Tibial nerve (tissue), 4 donors: ENCODE measurements at regions not wholly inside any gene's neighbourhood (a gene's known extent, or its start where the extent isn't known, plus 50 kb on each side); places are given as distances from the start of the nearest gene placed in this dataset.
A peak's percentile ranks its signal among the peaks of the same experiment; 100 is the strongest.

Source experiments
- DNase-seq, 2 donors: peaks; one replicate each; pipeline ENCODE4 v3.0.0-alpha.2; 2019; ENCODE audit warnings: low spot score in 2 of 2
- H3K27ac ChIP-seq, 4 donors: fragments of 200-600 bp; sonication (generic) in 3 of 4; one replicate each; pipeline ENCODE4 v1.5.1; 2017 to 2019; ENCODE audit warnings: mild to moderate bottlenecking in 1 of 4
- H3K27me3 ChIP-seq, 2 donors: fragments of 200-600 bp; sonication (generic) in 1 of 2; one replicate each; pipeline versions ENCODE4 v1.5.1 to v1.6.0; 2017 to 2019
- H3K36me3 ChIP-seq, 3 donors: fragments of 200-600 bp; sonication (generic); one replicate each; pipeline ENCODE4 v1.5.1; 2018 to 2019
- H3K4me1 ChIP-seq, 4 donors: fragments of 200-600 bp; sonication (generic) in 3 of 4; one replicate each; pipeline ENCODE4 v1.5.1; 2017 to 2019
- H3K4me3 ChIP-seq, 4 donors: fragments of 200-600 bp; sonication (generic) in 3 of 4; one replicate each; pipeline ENCODE4 v1.5.1; 2017 to 2019; ENCODE audit warnings: mild to moderate bottlenecking in 1 of 4, moderate library complexity in 1 of 4
- H3K9me3 ChIP-seq, 4 donors: fragments of 200-600 bp; sonication (generic) in 3 of 4; one replicate each; pipeline ENCODE4 v1.5.1; 2017 to 2019
- CTCF ChIP-seq, 5 experiments: fragments of 200-600 bp in 3 of 5; fragments of 450-650 bp in 2 of 5; sonication (generic) in 3 of 5; IDR thresholded peaks; one replicate each; pipeline ENCODE4 v1.5.1; 2016 to 2019; ENCODE audit warnings: antibody characterized with exemption in 5 of 5, mild to moderate bottlenecking in 3 of 5, moderate library complexity in 2 of 5
- EP300 ChIP-seq, 2 donors: sonication (generic); formaldehyde crosslinking; IDR thresholded peaks; one replicate each; pipeline ENCODE4 v1.6.1; 2017; ENCODE audit warnings: antibody characterized with exemption in 2 of 2, mild to moderate bottlenecking in 1 of 2
- POLR2A ChIP-seq, 2 donors: fragments of 450-650 bp; IDR thresholded peaks; one replicate each; pipeline ENCODE4 v1.6.1; 2017; ENCODE audit warnings: antibody characterized with exemption in 2 of 2, mild to moderate bottlenecking in 2 of 2, moderate library complexity in 2 of 2
- WGBS, 2 donors: methylation state at CpG; one replicate each; pipeline ENCODE4 v1.1.5; 2018; 5-methylcytosine and 5-hydroxymethylcytosine counted together

DNA sequence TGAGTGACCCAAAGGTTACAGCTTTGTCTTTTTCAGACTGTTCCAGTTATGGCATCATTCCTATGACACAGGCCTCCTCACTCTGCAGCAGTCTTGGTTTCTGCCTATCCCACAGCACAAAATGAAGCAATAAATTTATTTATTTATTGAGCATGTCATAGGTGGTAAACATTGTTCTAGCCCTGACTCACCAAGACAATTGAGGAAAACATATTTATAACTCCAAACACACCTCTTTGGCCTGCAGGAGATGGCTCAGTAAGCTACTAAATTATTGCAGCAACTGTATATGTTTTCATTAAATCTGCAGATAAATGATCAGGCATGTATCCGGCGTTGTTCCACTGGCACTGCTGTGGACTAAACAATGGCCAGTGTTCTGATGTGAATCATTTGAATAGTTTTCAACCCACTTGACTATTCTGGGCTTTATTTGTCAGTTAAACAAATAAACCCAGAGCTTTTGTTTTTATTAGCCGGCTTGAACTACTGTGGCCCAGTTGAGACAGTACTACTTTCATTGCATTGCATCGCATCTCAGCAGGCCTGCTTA, 83.2 kb downstream of the FOXD1 start:
- H3K27me3 ChIP-seq = no peaks in the 10 kb centered on the region
- 25 to 30% methylated on average over 4 of the region's 4 CpGs for WGBS, 2 donors
- TF ChIP-seq EP300 (IDR thresholded peaks at IDR 0.05) (no peak), CTCF (IDR thresholded peaks at IDR 0.05) (no peak), POLR2A (IDR thresholded peaks at IDR 0.05) (no peak)
- H3K27ac ChIP-seq = peak overlapping the region in 1 of 4 donors; percentile 18
- H3K9me3 ChIP-seq = no peaks in the 10 kb centered on the region
- H3K4me1 ChIP-seq = peaks cover 0 to 12% (median 0%) of the 10 kb centered on the region in 4 donors
- no peaks in the 10 kb centered on the region for H3K36me3 ChIP-seq
- DNase-seq = no peak
- no peak overlapping the region for H3K4me3 ChIP-seq

DNA sequence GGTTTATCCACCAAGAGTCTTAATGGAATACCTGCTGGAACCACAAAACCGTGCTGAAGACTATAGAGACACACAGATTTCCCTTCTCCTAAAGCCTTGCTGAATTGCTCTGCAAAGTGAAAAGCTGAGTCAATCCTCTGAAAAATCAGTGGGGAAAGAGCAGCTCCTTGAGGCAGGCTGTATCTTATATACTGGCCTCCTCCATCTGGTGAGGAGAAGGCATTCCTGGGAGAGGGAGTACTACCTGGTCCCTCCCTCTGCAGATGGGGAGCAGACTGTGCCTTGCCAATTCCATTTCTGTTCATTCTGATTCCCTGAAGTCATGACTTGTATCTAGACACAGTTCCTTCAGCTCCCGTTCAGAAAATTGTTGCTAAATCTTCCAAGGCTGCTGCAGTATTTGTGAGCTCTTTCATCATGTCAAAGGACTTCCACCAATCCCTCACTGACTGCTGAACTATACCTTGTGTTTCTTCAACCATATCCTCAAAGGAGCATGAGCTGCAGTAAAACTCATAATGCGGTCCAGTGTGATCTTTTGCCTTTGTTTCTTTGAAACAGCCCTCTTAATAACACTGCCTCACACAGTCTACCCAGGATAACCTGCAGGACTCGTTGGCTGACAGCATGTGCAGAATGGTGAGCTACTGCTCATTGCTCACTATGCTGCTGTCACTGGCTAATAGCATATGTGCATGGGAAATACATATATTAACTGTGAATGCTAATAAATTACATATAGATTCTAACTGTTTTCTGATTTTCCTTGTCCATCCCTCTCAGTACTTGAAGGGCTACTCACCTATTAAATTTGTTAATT, 84.5 kb downstream of the FOXD1 start:
- 62 to 64% methylated on average over 4 of the region's 4 CpGs for WGBS, 2 donors
- peaks cover 0 to 12% (median 0%) of the 10 kb centered on the region in 4 donors for H3K4me1 ChIP-seq
- H3K4me3 ChIP-seq = no peak overlapping the region
- H3K27ac ChIP-seq = no peak overlapping the region
- H3K36me3 ChIP-seq = no peaks in the 10 kb centered on the region
- TF ChIP-seq POLR2A (IDR thresholded peaks at IDR 0.05) = no peak
- peak in 1 of 2 donors; percentile 24 for TF ChIP-seq EP300 (IDR thresholded peaks at IDR 0.05)
- no peak for DNase-seq
- no peaks in the 10 kb centered on the region for H3K9me3 ChIP-seq
- H3K27me3 ChIP-seq = no peaks in the 10 kb centered on the region

- no peaks in the 10 kb centered on the region for H3K9me3 ChIP-seq
- no peak for TF ChIP-seq CTCF (IDR thresholded peaks at IDR 0.05)
- no peak for TF ChIP-seq EP300 (IDR thresholded peaks at IDR 0.05)
- no peak for TF ChIP-seq POLR2A (IDR thresholded peaks at IDR 0.05)
- H3K27ac ChIP-seq = no peak overlapping the region
- H3K36me3 ChIP-seq = no peaks in the 10 kb centered on the region
- H3K27me3 ChIP-seq = no peaks in the 10 kb centered on the region
- no peaks in the 10 kb centered on the region for H3K4me1 ChIP-seq
- 76 to 85% methylated on average over 1 of the region's 1 CpG for WGBS, 2 donors
- H3K4me3 ChIP-seq = no peak overlapping the region
- no peak for DNase-seq
Measured at GRCh38 chr5:73359395-73359794, 89.2 kb downstream of the FOXD1 start.

DNA sequence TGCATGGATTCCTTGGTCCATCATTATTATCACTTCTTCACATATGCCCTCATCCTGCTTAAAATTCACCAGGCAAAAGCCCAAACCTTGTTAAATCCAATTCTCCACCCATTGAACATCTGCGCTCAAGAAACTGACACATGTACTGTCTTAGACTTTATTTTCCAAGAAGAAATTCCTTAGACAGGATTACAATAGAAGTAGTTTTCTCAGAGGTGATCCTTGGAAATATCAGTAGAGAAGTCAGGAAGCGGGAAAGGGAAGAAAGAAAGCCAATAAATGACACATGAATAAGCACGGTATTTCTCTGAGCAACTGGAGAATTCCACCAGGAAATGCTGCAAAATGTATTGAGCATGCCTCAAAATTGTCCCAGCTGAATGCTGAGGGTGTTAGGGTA, 90.2 kb downstream of the FOXD1 start:
- Histone ChIP-seq H3K4me3 (no peak overlapping the region), H3K9me3 (no peaks in the 10 kb centered on the region), H3K27me3 (no peaks in the 10 kb centered on the region), H3K36me3 (no peaks in the 10 kb centered on the region), H3K27ac (no peak overlapping the region), H3K4me1 (peaks cover 0 to 8% (median under 1%) of the 10 kb centered on the region in 4 donors)
- DNase-seq = no peak
- 82 to 90% methylated on average over 3 of the region's 3 CpGs for WGBS, 2 donors
- TF ChIP-seq EP300 (IDR thresholded peaks at IDR 0.05) (no peak), POLR2A (IDR thresholded peaks at IDR 0.05) (no peak), CTCF (IDR thresholded peaks at IDR 0.05) (no peak)

- Histone ChIP-seq H3K4me1 (peaks cover 0 to 11% (median 3%) of the 10 kb centered on the region in 4 donors), H3K9me3 (no peaks in the 10 kb centered on the region), H3K27ac (no peak overlapping the region), H3K27me3 (no peaks in the 10 kb centered on the region), H3K4me3 (no peak overlapping the region), H3K36me3 (no peaks in the 10 kb centered on the region)
- DNase-seq = no peak
- 78 to 82% methylated on average over 3 of the region's 3 CpGs for WGBS, 2 donors
- TF ChIP-seq POLR2A (IDR thresholded peaks at IDR 0.05) = no peak
- TF ChIP-seq EP300 (IDR thresholded peaks at IDR 0.05) = no peak
- TF ChIP-seq CTCF (IDR thresholded peaks at IDR 0.05) = no peak
Measured at GRCh38 chr5:73357576-73357975, 91.0 kb downstream of the FOXD1 start.
